HG02885 (cell line): ENCODE measurements at regions not wholly inside any gene's neighbourhood (a gene's known extent, or its start where the extent isn't known, plus 50 kb on each side); places are given as distances from the start of the nearest gene placed in this dataset.
"Not testable (repeated sequence)": the region's sequence is repeated elsewhere in the genome, so short reads cannot be mapped to it uniquely, and the experiment has no call there.

Experiments used
- ATAC-seq: cut with Tn5 transposase; IDR thresholded peaks from one replicate; pipeline ENCODE4 v1.9.1; 2021; ENCODE audit warnings: mild to moderate bottlenecking; ENCODE audit not compliant: unreplicated experiment, poor library complexity

GRCh38 chr6:78629154-78629721 is 238.1 kb upstream of the IRAK1BP1 start:
- ATAC-seq = no peak

GRCh38 chr6:78629836-78630235 is 237.5 kb upstream of the IRAK1BP1 start:
- no peak for ATAC-seq

- ATAC-seq = no peak
Observed at GRCh38 chr6:78631976-78632375, 235.4 kb upstream of the IRAK1BP1 start.

- ATAC-seq = no peak
Observed at GRCh38 chr6:78639111-78640110, 227.9 kb upstream of the IRAK1BP1 start.

GRCh38 chr6:78643976-78644375 is 223.4 kb upstream of the IRAK1BP1 start:
- ATAC-seq = not testable (repeated sequence)

GRCh38 chr6:78646542-78647415 is 220.6 kb upstream of the IRAK1BP1 start:
- ATAC-seq = not testable (repeated sequence)

GRCh38 chr6:78665819-78666218 is 201.5 kb upstream of the IRAK1BP1 start:
- not testable (repeated sequence) for ATAC-seq

- ATAC-seq = no peak
Observed at GRCh38 chr6:78666764-78667163, 200.6 kb upstream of the IRAK1BP1 start.

- ATAC-seq = no peak
Observed at GRCh38 chr6:78670156-78670555, 197.2 kb upstream of the IRAK1BP1 start.

- no peak for ATAC-seq
Observed at GRCh38 chr6:78670802-78671201, 196.5 kb upstream of the IRAK1BP1 start.

GRCh38 chr6:78676069-78677007 is 191.0 kb upstream of the IRAK1BP1 start:
- ATAC-seq = not testable (repeated sequence)

GRCh38 chr6:78688668-78689067 is 178.7 kb upstream of the IRAK1BP1 start:
- no peak for ATAC-seq

- no peak for ATAC-seq
Observed at GRCh38 chr6:78693835-78694234, 173.5 kb upstream of the IRAK1BP1 start.

GRCh38 chr6:78694628-78695027 is 172.7 kb upstream of the IRAK1BP1 start:
- ATAC-seq = not testable (repeated sequence)

GRCh38 chr6:78700991-78701390 is 166.4 kb upstream of the IRAK1BP1 start:
- ATAC-seq = no peak

GRCh38 chr6:78701407-78701806 is 165.9 kb upstream of the IRAK1BP1 start:
- no peak for ATAC-seq

GRCh38 chr6:78709021-78709420 is 158.3 kb upstream of the IRAK1BP1 start:
- no peak for ATAC-seq

- no peak for ATAC-seq
Observed at GRCh38 chr6:78713564-78713963, 153.8 kb upstream of the IRAK1BP1 start.

- no peak for ATAC-seq
Observed at GRCh38 chr6:78744144-78744543, 123.2 kb upstream of the IRAK1BP1 start.
